ENCODE measurements at regions not wholly inside any gene's neighbourhood (a gene's known extent, or its start where the extent isn't known, plus 50 kb on each side); places are given as distances from the start of the nearest gene placed in this dataset.

- ChIA-PET POLR2A (no interaction called here), CTCF (ENCODE audit: low intra/inter-chr PET ratio) (no interaction called here)
- Histone ChIP-seq H3K4me1 (replicated peaks in 1 of 2; ENCODE audit: control insufficient read depth in 2 of 2, insufficient read depth in 2 of 2, low read length in 2 of 2) (no peaks in the 10 kb centered on the region), H3K9ac (ENCODE audit: insufficient read depth in 1 of 2, low read depth in 2 of 2, low read length in 2 of 2) (no peak overlapping the region), H3K36me3 (ENCODE audit: control insufficient read depth, insufficient read depth, low read length) (no peaks in the 10 kb centered on the region), H3K27ac (ENCODE audit: extremely low read depth, low read depth, low read length) (no peak overlapping the region), H4K20me1 (replicated peaks; ENCODE audit: control insufficient read depth, insufficient read depth, low read length) (0 out of 2 replicates have a peak, but pooled peaks cover 3% of the 10 kb centered on the region), H2AFZ (ENCODE audit: low read depth, low read length) (no peak overlapping the region), H3K9me1 (ENCODE audit: control insufficient read depth, insufficient read depth, low read length) (no peaks in the 10 kb centered on the region), H3K79me2 (ENCODE audit: control insufficient read depth, insufficient read depth, low read length) (no peaks in the 10 kb centered on the region), H3K4me2 (ENCODE audit: insufficient read depth, low read length) (no peak overlapping the region), H3K9me3 (replicated peaks; ENCODE audit: control insufficient read depth, insufficient read depth, low read depth, low read length) (no peaks in the 10 kb centered on the region), H3K27me3 (ENCODE audit: control insufficient read depth in 2 of 2, insufficient read depth in 2 of 2, low read length in 2 of 2) (peaks cover 0 to 32% of the 10 kb centered on the region in 2 experiments; a peak in 3 of 5 replicates), H3K4me3 (no peak overlapping the region)
- WGBS (ENCODE audit: insufficient coverage, low coverage, missing lambda C conversion rate), result 3% methylated on average over 5 of the region's 5 CpGs
- in situ Hi-C loops (cut with MboI), result no loop called here
- TF ChIP-seq, protein P1, sequence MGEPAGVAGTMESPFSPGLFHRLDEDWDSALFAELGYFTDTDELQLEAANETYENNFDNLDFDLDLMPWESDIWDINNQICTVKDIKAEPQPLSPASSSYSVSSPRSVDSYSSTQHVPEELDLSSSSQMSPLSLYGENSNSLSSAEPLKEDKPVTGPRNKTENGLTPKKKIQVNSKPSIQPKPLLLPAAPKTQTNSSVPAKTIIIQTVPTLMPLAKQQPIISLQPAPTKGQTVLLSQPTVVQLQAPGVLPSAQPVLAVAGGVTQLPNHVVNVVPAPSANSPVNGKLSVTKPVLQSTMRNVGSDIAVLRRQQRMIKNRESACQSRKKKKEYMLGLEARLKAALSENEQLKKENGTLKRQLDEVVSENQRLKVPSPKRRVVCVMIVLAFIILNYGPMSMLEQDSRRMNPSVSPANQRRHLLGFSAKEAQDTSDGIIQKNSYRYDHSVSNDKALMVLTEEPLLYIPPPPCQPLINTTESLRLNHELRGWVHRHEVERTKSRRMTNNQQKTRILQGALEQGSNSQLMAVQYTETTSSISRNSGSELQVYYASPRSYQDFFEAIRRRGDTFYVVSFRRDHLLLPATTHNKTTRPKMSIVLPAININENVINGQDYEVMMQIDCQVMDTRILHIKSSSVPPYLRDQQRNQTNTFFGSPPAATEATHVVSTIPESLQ (CRISPR knock-in tag; IDR thresholded peaks at IDR 0.05), result no peak
- TF ChIP-seq ZNF121 (CRISPR knock-in tag; conservative IDR thresholded peaks at IDR 0.05), result no peak
- ATAC-seq, result no peak
- BruUV-seq (replicated peaks), result no TSS peak
- no peak for DNase-seq (ENCODE audit: extremely low read depth in 1 of 4, low spot score in 3 of 4)
- intact Hi-C loops (cut with micrococcal nuclease), result no loop called here
- FAIRE-seq, result no peak
Observed at GRCh38 chr10:29838539-29838938, 203.8 kb upstream of the SVIL start.

- 0% methylated on average over 1 of the region's 1 CpG for WGBS (ENCODE audit: insufficient coverage, low coverage, missing lambda C conversion rate)
- H3K4me1 ChIP-seq (replicated peaks in 1 of 2; ENCODE audit: control insufficient read depth in 2 of 2, insufficient read depth in 2 of 2, low read length in 2 of 2), result no peaks in the 10 kb centered on the region
- no peak for TF ChIP-seq EGR1 (conservative IDR thresholded peaks at IDR 0.05)
- TF ChIP-seq BRD9 (IDR thresholded peaks at IDR 0.05; ENCODE audit: low read depth, partially characterized antibody), result no peak
- no peak for TF ChIP-seq PTTG1 (tag; IDR thresholded peaks at IDR 0.05; ENCODE audit: low read depth)
- TF ChIP-seq SUPT5H (IDR thresholded peaks at IDR 0.05), result no peak
- no peak for TF ChIP-seq TAL1 (IDR thresholded peaks at IDR 0.05)
- H3K27ac ChIP-seq (ENCODE audit: extremely low read depth, low read depth, low read length), result no peak overlapping the region
- no peaks in the 10 kb centered on the region for H3K9me3 ChIP-seq (replicated peaks; ENCODE audit: control insufficient read depth, insufficient read depth, low read depth, low read length)
- DNase-seq (ENCODE audit: extremely low read depth in 1 of 4, low spot score in 3 of 4), result no peak
- H4K20me1 ChIP-seq (replicated peaks; ENCODE audit: control insufficient read depth, insufficient read depth, low read length), result 0 out of 2 replicates have a peak, but pooled peaks cover 3% of the 10 kb centered on the region
- H3K4me3 ChIP-seq, result no peak overlapping the region
- BruUV-seq (replicated peaks), result no TSS peak
- H3K79me2 ChIP-seq (ENCODE audit: control insufficient read depth, insufficient read depth, low read length), result no peaks in the 10 kb centered on the region
- H3K36me3 ChIP-seq (ENCODE audit: control insufficient read depth, insufficient read depth, low read length), result no peaks in the 10 kb centered on the region
- in situ Hi-C loops (cut with MboI) (no loop called here), intact Hi-C loops (cut with micrococcal nuclease) (no loop called here)
- H3K4me2 ChIP-seq (ENCODE audit: insufficient read depth, low read length), result no peak overlapping the region
- H3K27me3 ChIP-seq (ENCODE audit: control insufficient read depth in 2 of 2, insufficient read depth in 2 of 2, low read length in 2 of 2), result peaks cover 0 to 26% of the 10 kb centered on the region in 2 experiments; a peak in 3 of 5 replicates
- POLR2A ChIA-PET, result no interaction called here
- FAIRE-seq, result no peak
- no peaks in the 10 kb centered on the region for H3K9me1 ChIP-seq (ENCODE audit: control insufficient read depth, insufficient read depth, low read length)
- H2AFZ ChIP-seq (ENCODE audit: low read depth, low read length), result no peak overlapping the region
- ATAC-seq, result no peak
- CTCF ChIA-PET (ENCODE audit: low intra/inter-chr PET ratio), result no interaction called here
- H3K9ac ChIP-seq (ENCODE audit: insufficient read depth in 1 of 2, low read depth in 2 of 2, low read length in 2 of 2), result no peak overlapping the region
Observed at GRCh38 chr10:29837586-29837985, 202.8 kb upstream of the SVIL start.

Data from K562 (cell line).